Renal cortical epithelial cell (primary cell): ENCODE measurements at regions not wholly inside any gene's neighbourhood (a gene's known extent, or its start where the extent isn't known, plus 50 kb on each side); places are given as distances from the start of the nearest gene placed in this dataset.
"Not testable (repeated sequence)": the region's sequence is repeated elsewhere in the genome, so short reads cannot be mapped to it uniquely, and the experiment has no call there.

ENCODE experiments used
- DNase-seq: peaks from one replicate; pipeline ENCODE4 v3.0.0-alpha.2; 2011; ENCODE audit warnings: low read depth

GRCh38 chr12:100083308-100083707 lies 59.4 kb downstream of the BLTP3B start:
- DNase-seq: no peak

DNA sequence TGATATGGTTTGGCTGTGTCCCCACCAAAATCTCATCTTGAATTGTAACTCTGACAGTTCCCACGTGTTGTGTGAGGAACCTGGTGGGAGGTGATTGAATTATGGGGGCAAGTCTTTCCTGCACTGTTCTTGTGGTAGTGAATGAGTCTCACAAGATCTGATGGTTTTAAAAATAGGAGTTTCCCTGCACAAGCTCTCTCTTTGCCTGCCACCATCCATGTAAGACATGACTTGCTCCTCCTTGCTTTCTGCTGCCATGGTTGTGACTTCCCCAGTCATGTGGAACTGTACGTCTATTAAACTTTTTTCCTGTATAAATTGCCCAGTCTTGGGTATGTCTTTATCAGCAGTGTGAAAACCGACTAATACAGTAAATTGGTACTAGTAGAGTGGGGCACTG lies 63.9 kb downstream of the BLTP3B start:
- DNase-seq: not testable (repeated sequence)

GRCh38 chr12:100077367-100077766 lies 65.3 kb downstream of the BLTP3B start:
- no peak for DNase-seq

DNA sequence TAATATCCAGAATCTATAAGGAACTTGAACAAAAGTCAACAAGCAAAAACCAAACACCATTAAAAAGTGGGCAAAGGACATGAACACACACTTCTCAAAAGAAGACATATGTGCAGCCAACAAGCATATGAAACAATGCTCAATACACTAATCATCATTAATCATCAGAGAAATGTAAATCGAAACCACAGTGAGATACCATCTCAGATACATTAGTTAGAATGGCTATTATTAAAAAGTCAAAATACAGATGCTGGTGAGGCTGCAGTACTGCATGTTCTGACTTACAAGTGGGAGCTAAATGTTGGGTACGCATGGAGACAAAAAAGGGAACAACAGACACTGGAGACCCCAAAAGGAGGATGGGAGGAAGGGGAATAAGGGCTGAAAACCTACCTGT lies 67.1 kb downstream of the BLTP3B start:
- DNase-seq: no peak

GRCh38 chr12:100069795-100070194 lies 72.9 kb downstream of the BLTP3B start:
- DNase-seq: no peak

- DNase-seq: no peak
Measured at GRCh38 chr12:100068305-100068704, 74.4 kb downstream of the BLTP3B start.

GRCh38 chr12:100061814-100062213 lies 77.1 kb upstream of the ANKS1B start:
- DNase-seq: no peak

DNA sequence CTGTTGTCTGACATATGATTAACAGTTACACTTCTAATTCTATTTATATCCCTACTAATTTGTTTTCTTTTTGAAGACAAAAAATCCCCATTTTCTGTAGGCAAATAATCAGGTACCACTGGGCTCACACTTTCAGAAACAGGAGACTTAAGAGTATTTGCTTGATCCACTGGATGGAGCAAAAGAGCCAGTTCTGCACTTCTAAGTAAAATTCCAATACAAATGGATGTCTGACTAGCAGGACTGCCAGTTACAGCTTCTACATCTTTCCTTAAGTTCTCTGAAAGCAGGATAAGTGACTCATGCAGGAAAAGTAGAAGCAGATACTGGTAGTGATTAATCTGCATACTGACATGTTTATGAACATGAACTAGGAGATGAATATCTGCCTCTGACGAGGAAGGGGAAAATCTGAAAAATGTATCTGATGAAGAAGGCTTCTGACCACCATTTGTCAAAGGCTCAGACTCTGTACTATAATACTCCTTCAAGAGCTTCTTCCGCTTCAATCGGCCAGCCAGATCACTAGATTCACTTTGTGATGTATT lies 73.8 kb upstream of the ANKS1B start:
- peak; percentile 58 for DNase-seq

- DNase-seq: not testable (repeated sequence)
Measured at GRCh38 chr12:100046202-100046601, 61.5 kb upstream of the ANKS1B start.

DNA sequence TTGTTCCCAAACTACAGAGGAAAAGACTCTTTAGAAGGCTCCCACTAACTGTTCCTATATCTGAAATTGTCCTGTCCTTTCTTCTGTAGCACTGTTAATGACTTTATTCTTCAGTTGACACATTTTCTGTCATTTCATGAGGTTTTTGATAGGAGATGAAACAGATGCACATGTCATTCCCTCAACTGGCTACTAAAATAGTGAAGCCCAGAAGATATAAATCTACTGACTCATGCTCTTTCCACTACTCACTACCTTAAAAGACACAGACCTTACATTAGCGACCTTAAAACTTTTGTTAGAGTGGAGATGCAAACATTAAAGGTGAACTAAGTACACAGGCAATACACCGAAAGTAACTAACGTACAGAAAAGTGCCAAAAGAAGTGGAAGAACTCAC lies 59.5 kb upstream of the ANKS1B start:
- no peak for DNase-seq

DNA sequence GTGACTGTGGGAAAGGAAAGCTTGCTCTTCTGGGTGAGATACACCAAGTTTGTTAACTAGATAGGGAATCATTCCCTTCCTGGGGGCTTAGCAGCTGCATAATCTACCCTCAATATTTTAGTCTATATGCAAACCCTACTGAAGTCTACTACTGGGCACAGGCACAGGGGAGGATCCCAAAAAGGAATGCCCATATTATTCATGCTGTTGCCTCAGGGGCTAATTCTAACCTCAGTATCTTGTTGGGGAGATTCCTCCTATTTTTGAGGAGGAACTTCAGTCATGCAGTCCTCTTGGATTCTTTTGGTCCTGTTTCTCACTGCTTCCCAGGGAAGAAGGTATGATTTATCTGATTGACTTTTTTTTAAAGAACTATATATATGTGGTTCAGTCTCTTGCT lies 58.9 kb upstream of the ANKS1B start:
- DNase-seq: no peak
